Common myeloid progenitor, CD34-positive (primary cell): ENCODE measurements at regions not wholly inside any gene's neighbourhood (a gene's known extent, or its start where the extent isn't known, plus 50 kb on each side); places are given as distances from the start of the nearest gene placed in this dataset.
"Not testable (repeated sequence)": the region's sequence is repeated elsewhere in the genome, so short reads cannot be mapped to it uniquely, and the experiment has no call there.

Experiments
- CTCF ChIA-PET: fragments of 350-600 bp; sonication (Branson Sonifier 250); formaldehyde crosslinking; loops from one replicate; lab custom pipeline; 2021; ENCODE audit warnings: antibody characterized with exemption; lab: Charles Lee
- POLR2A ChIA-PET: fragments of 350-600 bp; sonication (Branson Sonifier 250); formaldehyde crosslinking; loops from one replicate; lab custom pipeline; 2021; ENCODE audit warnings: antibody characterized with exemption; lab: Charles Lee
- DNase-seq, 3 donors: peaks; one replicate each; pipeline versions ENCODE4 v3.0.0 to v3.0.0-alpha.2; 2013
- H3K27ac ChIP-seq, 2 experiments: 1 replicate in 1 of 2; 2 replicates in 1 of 2; pipeline ENCODE4 v1.7.0; 2013; ENCODE audit warnings: inconsistent platforms in 2 of 2, low read length in 2 of 2, mild to moderate bottlenecking in 2 of 2, low read depth in 1 of 2, moderate library complexity in 1 of 2; ENCODE audit not compliant: severe bottlenecking in 2 of 2, insufficient read depth in 1 of 2, poor library complexity in 1 of 2
- H3K27me3 ChIP-seq, 5 experiments: replicated peaks in 2 of 5; 1 replicate in 3 of 5; 2 replicates in 2 of 5; pipeline versions ENCODE4 v1.6.1 to v1.7.0; 2013; ENCODE audit warnings: low read length in 4 of 5, mild to moderate bottlenecking in 2 of 5, moderate library complexity in 2 of 5, inconsistent platforms in 1 of 5; ENCODE audit not compliant: insufficient read depth in 5 of 5, control insufficient read depth in 4 of 5
- H3K36me3 ChIP-seq, 4 experiments: 1 replicate in 2 of 4; 2 replicates in 2 of 4; pipeline versions ENCODE4 v1.6.1 to v1.7.0; 2013; ENCODE audit warnings: low read length in 3 of 4, control low read depth in 1 of 4, mild to moderate bottlenecking in 1 of 4; ENCODE audit not compliant: control insufficient read depth in 4 of 4, insufficient read depth in 4 of 4
- H3K4me1 ChIP-seq, 4 experiments: 1 replicate in 3 of 4; 2 replicates in 1 of 4; pipeline versions ENCODE4 v1.6.1 to v1.7.1; 2013; ENCODE audit warnings: low read length in 3 of 4, mild to moderate bottlenecking in 3 of 4, control low read depth in 1 of 4, inconsistent platforms in 1 of 4, moderate library complexity in 1 of 4; ENCODE audit not compliant: control insufficient read depth in 4 of 4, insufficient read depth in 4 of 4; ENCODE audit errors: control extremely low read depth in 1 of 4
- H3K4me3 ChIP-seq, 7 experiments: 1 replicate in 4 of 7; 2 replicates in 3 of 7; pipeline versions ENCODE4 v1.5.1 to v1.7.0; 2013; ENCODE audit warnings: mild to moderate bottlenecking in 7 of 7, low read length in 6 of 7, moderate library complexity in 6 of 7, inconsistent platforms in 2 of 7, low read depth in 2 of 7, control low read depth in 1 of 7; ENCODE audit not compliant: insufficient read depth in 4 of 7, control insufficient read depth in 1 of 7; ENCODE audit errors: extremely low read depth in 1 of 7
- H3K9me3 ChIP-seq, 5 experiments: 1 replicate in 4 of 5; 2 replicates in 1 of 5; pipeline versions ENCODE4 v1.6.1 to v1.7.1; 2013; ENCODE audit warnings: low read length in 4 of 5, mild to moderate bottlenecking in 2 of 5, inconsistent platforms in 1 of 5, low read depth in 1 of 5, moderate library complexity in 1 of 5; ENCODE audit not compliant: control insufficient read depth in 4 of 5, insufficient read depth in 2 of 5; ENCODE audit errors: control extremely low read depth in 1 of 5
- WGBS: methylation state at CpG from one replicate; pipeline ENCODE4 v1.1.5; 2013; ENCODE audit not compliant: insufficient coverage; 5-methylcytosine and 5-hydroxymethylcytosine counted together

- DNase-seq, result no peak
- Histone ChIP-seq H3K9me3 (peaks cover 0 to 6% (median 4%) of the 10 kb centered on the region in 5 experiments), H3K4me1 (peaks cover 0 to 2% (median 0%) of the 10 kb centered on the region in 4 experiments), H3K27me3 (no peaks in the 10 kb centered on the region), H3K36me3 (peaks cover 18 to 57% (median 45%) of the 10 kb centered on the region in 4 experiments), H3K4me3 (no peak overlapping the region), H3K27ac (no peak overlapping the region)
- ChIA-PET POLR2A (no interaction called here), CTCF (interaction anchor here (0.9 kb wide), 1 partner anchor 58 kb away, joined by 3 read pairs; no protein-coding TSS in a partner anchor)
- 98% methylated on average over 4 of the region's 5 CpGs for WGBS
Observed at GRCh38 chr6:144435602-144436426, 150.7 kb downstream of the UTRN start.

GRCh38 chr6:144437105-144437504 lies 152.0 kb downstream of the UTRN start:
- Histone ChIP-seq H3K27ac (no peak overlapping the region), H3K4me3 (no peak overlapping the region), H3K36me3 (peaks cover 23 to 61% (median 46%) of the 10 kb centered on the region in 4 experiments), H3K27me3 (no peaks in the 10 kb centered on the region), H3K4me1 (peaks cover 0 to 2% (median 0%) of the 10 kb centered on the region in 4 experiments), H3K9me3 (peaks cover 0 to 19% (median 15%) of the 10 kb centered on the region in 5 experiments)
- no peak for DNase-seq
- 95% methylated on average over 3 of the region's 4 CpGs for WGBS
- ChIA-PET CTCF (interaction anchor here (0.7 kb wide), 1 partner anchor 31 kb away, joined by 3 read pairs; no protein-coding TSS in a partner anchor), POLR2A (interaction anchor here (0.9 kb wide), 1 partner anchor 38 kb away, joined by 3 read pairs; no protein-coding TSS in a partner anchor)

- no peak overlapping the region for H3K4me3 ChIP-seq
- H3K4me1 ChIP-seq, result peaks cover 0 to 2% (median 0%) of the 10 kb centered on the region in 4 experiments
- no peak overlapping the region for H3K27ac ChIP-seq
- ChIA-PET CTCF (interaction anchor here (0.7 to 0.9 kb wide), 2 partner anchors 23 to 219 kb away, joined by 3 read pairs; no protein-coding TSS in a partner anchor), POLR2A (no interaction called here)
- no peak for DNase-seq
- peaks cover 29 to 67% (median 49%) of the 10 kb centered on the region in 4 experiments for H3K36me3 ChIP-seq
- H3K9me3 ChIP-seq, result peaks cover 0 to 22% (median 15%) of the 10 kb centered on the region in 5 experiments
- no peaks in the 10 kb centered on the region for H3K27me3 ChIP-seq
- 100% methylated on average over 1 of the region's 1 CpG for WGBS
Observed at GRCh38 chr6:144438103-144438502, 153.0 kb downstream of the UTRN start.

- ChIA-PET CTCF (interaction anchor here (0.9 kb wide), 2 partner anchors 156 to 220 kb away, joined by 3 read pairs; no protein-coding TSS in a partner anchor), POLR2A (no interaction called here)
- WGBS, result 100% methylated on average over 2 of the region's 4 CpGs
- H3K9me3 ChIP-seq, result peaks cover 0 to 22% (median 15%) of the 10 kb centered on the region in 5 experiments
- no peak overlapping the region for H3K4me3 ChIP-seq
- peaks cover 31 to 68% (median 49%) of the 10 kb centered on the region in 4 experiments for H3K36me3 ChIP-seq
- no peak for DNase-seq
- no peak overlapping the region for H3K27ac ChIP-seq
- H3K4me1 ChIP-seq, result peaks cover 0 to 2% (median 0%) of the 10 kb centered on the region in 4 experiments
- H3K27me3 ChIP-seq, result no peaks in the 10 kb centered on the region
Observed at GRCh38 chr6:144439016-144439415, 153.9 kb downstream of the UTRN start.

- H3K27me3 ChIP-seq, DNase-seq, H3K4me3 ChIP-seq, H3K27ac ChIP-seq, H3K4me1 ChIP-seq, POLR2A ChIA-PET, CTCF ChIA-PET: not testable (repeated sequence)
- H3K9me3 ChIP-seq, result peaks cover 0 to 22% (median 15%) of the 10 kb centered on the region in 5 experiments
- WGBS, result 100% methylated on average over 3 of the region's 3 CpGs
- peaks cover 35 to 82% (median 45%) of the 10 kb centered on the region in 4 experiments for H3K36me3 ChIP-seq
Observed at GRCh38 chr6:144441801-144442200, 156.7 kb downstream of the UTRN start.

- CTCF ChIA-PET, result interaction anchor here (1.0 to 1.1 kb wide), 2 partner anchors 9 to 72 kb away, joined by 3 read pairs; no protein-coding TSS in a partner anchor
- H3K27ac ChIP-seq, result no peak overlapping the region
- H3K27me3 ChIP-seq, result no peaks in the 10 kb centered on the region
- no peak overlapping the region for H3K4me3 ChIP-seq
- 100% methylated on average over 1 of the region's 2 CpGs for WGBS
- peaks cover 0 to 22% (median 15%) of the 10 kb centered on the region in 5 experiments for H3K9me3 ChIP-seq
- POLR2A ChIA-PET, result no interaction called here
- H3K36me3 ChIP-seq, result peaks cover 35 to 79% (median 40%) of the 10 kb centered on the region in 4 experiments
- DNase-seq, result no peak
- no peaks in the 10 kb centered on the region for H3K4me1 ChIP-seq
Observed at GRCh38 chr6:144443157-144443556, 158.0 kb downstream of the UTRN start.
